WTC11 (cell line): ENCODE measurements at regions not wholly inside any gene's neighbourhood (a gene's known extent, or its start where the extent isn't known, plus 50 kb on each side); places are given as distances from the start of the nearest gene placed in this dataset.

ENCODE experiments used
- ATAC-seq: fragments of 200-7000 bp; cut with Tn5 transposase; 2 replicates; pipeline ENCODE4 v1.10.0; 2021; ENCODE audit warnings: mild to moderate bottlenecking, moderate library complexity
- CTCF ChIA-PET: fragments of 300-600 bp; sonication (Branson Sonifier 250); formaldehyde crosslinking; loops from one replicate; lab custom pipeline; 2021; ENCODE audit warnings: antibody characterized with exemption; lab: Charles Lee
- POLR2A ChIA-PET: fragments of 350-600 bp; sonication (Branson Sonifier 250); formaldehyde crosslinking; loops from one replicate; lab custom pipeline; 2021; ENCODE audit warnings: antibody characterized with exemption; lab: Charles Lee
- DNase-seq: peaks from one replicate; pipeline ENCODE4 v3.0.0; 2021; ENCODE audit warnings: low spot score
- H3K27ac Mint-ChIP-seq: 2 replicates; pipeline ENCODE4 v1.8.0; 2021; ENCODE audit warnings: mixed read lengths
- H3K27me3 Mint-ChIP-seq: 2 replicates; pipeline ENCODE4 v1.8.0; 2021; ENCODE audit warnings: low read depth, mild to moderate bottlenecking, moderate library complexity, mixed read lengths
- H3K36me3 Mint-ChIP-seq: 2 replicates; pipeline ENCODE4 v1.8.0; 2021; ENCODE audit warnings: mixed read lengths
- H3K4me1 Mint-ChIP-seq: 2 replicates; pipeline ENCODE4 v1.8.0; 2022; ENCODE audit warnings: mixed read lengths
- H3K4me3 Mint-ChIP-seq: 2 replicates; pipeline ENCODE4 v1.8.0; 2021; ENCODE audit warnings: mild to moderate bottlenecking, moderate library complexity, mixed read lengths
- H3K9me3 Mint-ChIP-seq: 2 replicates; pipeline ENCODE4 v1.8.0; 2021; ENCODE audit warnings: mixed read lengths
- AFF4 ChIP-seq: sonication (generic); formaldehyde crosslinking; IDR thresholded peaks from 2 replicates; pipeline ENCODE4 v1.8.1; 2023; ENCODE audit warnings: mild to moderate bottlenecking, missing genetic modification reagents, borderline replicate concordance
- ATF1 ChIP-seq: sonication (generic); formaldehyde crosslinking; IDR thresholded peaks from 2 replicates; pipeline ENCODE4 v1.8.1; 2023; ENCODE audit warnings: mild to moderate bottlenecking, moderate library complexity, missing genetic modification reagents
- ATF3 ChIP-seq: sonication (generic); formaldehyde crosslinking; conservative IDR thresholded peaks from 2 replicates; pipeline ENCODE4 v1.8.1; 2022; ENCODE audit warnings: mild to moderate bottlenecking, missing genetic modification reagents
- CBFB ChIP-seq: sonication (generic); formaldehyde crosslinking; IDR thresholded peaks from 2 replicates; pipeline ENCODE4 v1.8.1; 2022; ENCODE audit warnings: mild to moderate bottlenecking, low read depth, missing genetic modification reagents
- CREB1 ChIP-seq: sonication (generic); formaldehyde crosslinking; IDR thresholded peaks from 2 replicates; pipeline ENCODE4 v1.8.0; 2023; ENCODE audit warnings: mild to moderate bottlenecking, missing genetic modification reagents
- CREM ChIP-seq: sonication (generic); formaldehyde crosslinking; IDR thresholded peaks from 2 replicates; pipeline ENCODE4 v1.8.1; 2022; ENCODE audit warnings: mild to moderate bottlenecking, missing genetic modification reagents, moderate library complexity
- E2F4 ChIP-seq: sonication (generic); formaldehyde crosslinking; IDR thresholded peaks from 2 replicates; pipeline ENCODE4 v1.8.1; 2022; ENCODE audit warnings: low read depth, mild to moderate bottlenecking, moderate library complexity, missing genetic modification reagents, borderline replicate concordance
- ELF4 ChIP-seq: sonication (generic); formaldehyde crosslinking; IDR thresholded peaks from 2 replicates; pipeline ENCODE4 v1.8.1; 2022; ENCODE audit warnings: low read depth, mild to moderate bottlenecking, moderate library complexity, missing genetic modification reagents
- EMX1 ChIP-seq: fragments of 250-450 bp; sonication (Bioruptor Pico); IDR thresholded peaks from 2 replicates; pipeline ENCODE4 v1.8.0; 2021; ENCODE audit warnings: mild to moderate bottlenecking
- FOXJ3 ChIP-seq: sonication (generic); formaldehyde crosslinking; IDR thresholded peaks from 2 replicates; pipeline ENCODE4 v1.9.0; 2021; ENCODE audit warnings: missing genetic modification reagents, mild to moderate bottlenecking, borderline replicate concordance
- FOXP1 ChIP-seq: sonication (generic); formaldehyde crosslinking; IDR thresholded peaks from 2 replicates; pipeline ENCODE4 v1.8.0; 2022; ENCODE audit warnings: missing genetic modification reagents, mild to moderate bottlenecking, moderate library complexity, borderline replicate concordance
- JAZF1 ChIP-seq: fragments of 250-450 bp; sonication (Bioruptor Pico); IDR thresholded peaks from 2 replicates; pipeline ENCODE4 v1.9.0; 2021; ENCODE audit warnings: moderate library complexity, mild to moderate bottlenecking, inconsistent platforms
- MLX ChIP-seq: sonication (generic); formaldehyde crosslinking; IDR thresholded peaks from 2 replicates; pipeline ENCODE4 v1.8.1; 2023; ENCODE audit warnings: mild to moderate bottlenecking, missing genetic modification reagents, moderate library complexity
- NR2C2 ChIP-seq: sonication (generic); formaldehyde crosslinking; IDR thresholded peaks from 2 replicates; pipeline ENCODE4 v1.8.0; 2022; ENCODE audit warnings: mild to moderate bottlenecking, missing genetic modification reagents
- SOX15 ChIP-seq: fragments of 250-450 bp; sonication (Bioruptor Pico); IDR thresholded peaks from 2 replicates; pipeline ENCODE4 v1.9.0; 2021; ENCODE audit warnings: mild to moderate bottlenecking
- TCF7 ChIP-seq: sonication (generic); formaldehyde crosslinking; IDR thresholded peaks from 2 replicates; pipeline ENCODE4 v1.8.0; 2022; ENCODE audit warnings: mild to moderate bottlenecking, low read depth, missing genetic modification reagents, moderate library complexity
- TEAD1 ChIP-seq: sonication (generic); formaldehyde crosslinking; IDR thresholded peaks from 2 replicates; pipeline ENCODE4 v1.8.0; 2022; ENCODE audit warnings: mild to moderate bottlenecking, missing genetic modification reagents
- TP53 ChIP-seq: sonication (generic); formaldehyde crosslinking; IDR thresholded peaks from 2 replicates; pipeline ENCODE4 v1.8.1; 2023; ENCODE audit warnings: mild to moderate bottlenecking, missing genetic modification reagents
- ZNF263 ChIP-seq: sonication (generic); formaldehyde crosslinking; IDR thresholded peaks from 2 replicates; pipeline ENCODE4 v1.8.1; 2022; ENCODE audit warnings: low read depth, mild to moderate bottlenecking, moderate library complexity, missing genetic modification reagents
- ZNF281 ChIP-seq: sonication (generic); formaldehyde crosslinking; IDR thresholded peaks from 2 replicates; pipeline ENCODE4 v1.8.0; 2023; ENCODE audit warnings: mild to moderate bottlenecking, missing genetic modification reagents
- ZNF532 ChIP-seq: fragments of 250-450 bp; sonication (Bioruptor Pico); IDR thresholded peaks from 2 replicates; pipeline ENCODE4 v1.9.0; 2021; ENCODE audit warnings: mild to moderate bottlenecking, borderline replicate concordance

- CTCF ChIA-PET, result no interaction called here
- Mint-ChIP-seq H3K27me3 (peaks cover 14% of the 10 kb centered on the region), H3K4me3 (no peak overlapping the region), H3K27ac (no peak overlapping the region), H3K9me3 (peaks cover 18% of the 10 kb centered on the region), H3K4me1 (peaks cover 13% of the 10 kb centered on the region), H3K36me3 (peaks cover 15% of the 10 kb centered on the region)
- TF ChIP-seq FOXP1 (CRISPR knock-in tag) (no peak), ZNF532 (no peak), CREM (CRISPR knock-in tag) (no peak), SOX15 (no peak), FOXJ3 (no peak), MLX (CRISPR knock-in tag) (no peak)
- ATAC-seq (no peak), DNase-seq (no peak)
- POLR2A ChIA-PET, result no interaction called here
These were observed 240.6 kb downstream of the BRINP2 start for GRCh38 chr1:177411381-177411780.

- CTCF ChIA-PET, result no interaction called here
- Mint-ChIP-seq H3K27ac (no peak overlapping the region), H3K36me3 (peaks cover 15% of the 10 kb centered on the region), H3K27me3 (peaks cover 11% of the 10 kb centered on the region), H3K4me3 (no peak overlapping the region)
- TF ChIP-seq TCF7, result no peak
- no peak for TF ChIP-seq TEAD1 (CRISPR knock-in tag)
- no peak for TF ChIP-seq ATF1 (CRISPR knock-in tag)
- TF ChIP-seq ZNF281 (CRISPR knock-in tag), result no peak
- TF ChIP-seq ZNF263 (CRISPR knock-in tag), result no peak
- TF ChIP-seq EMX1 (CRISPR knock-in tag), result no peak
- TF ChIP-seq E2F4 (CRISPR knock-in tag), result no peak
- no peak for TF ChIP-seq NR2C2
- TF ChIP-seq AFF4, result no peak
- TF ChIP-seq SOX15, result no peak
- TF ChIP-seq ATF3 (CRISPR knock-in tag), result no peak
- no peak for TF ChIP-seq ELF4
- no peak for TF ChIP-seq CREB1 (CRISPR knock-in tag)
- TF ChIP-seq MLX (CRISPR knock-in tag), result no peak
- TF ChIP-seq JAZF1 (CRISPR knock-in tag), result no peak
- TF ChIP-seq CBFB (CRISPR knock-in tag), result no peak
- no peak for TF ChIP-seq TP53 (CRISPR knock-in tag)
- TF ChIP-seq, all 79 proteins: peak for 0
- POLR2A ChIA-PET, result no interaction called here
- H3K4me1 Mint-ChIP-seq, result peaks cover 17% of the 10 kb centered on the region
- DNase-seq (no peak), ATAC-seq (no peak)
- peaks cover 18% of the 10 kb centered on the region for H3K9me3 Mint-ChIP-seq
These were observed 239.5 kb downstream of the BRINP2 start for GRCh38 chr1:177410179-177410766.
